ENCODE measurements at regions not wholly inside any gene's neighbourhood (a gene's known extent, or its start where the extent isn't known, plus 50 kb on each side); places are given as distances from the start of the nearest gene placed in this dataset.
"Not testable (repeated sequence)": the region's sequence is repeated elsewhere in the genome, so short reads cannot be mapped to it uniquely, and the experiment has no call there.

DNA sequence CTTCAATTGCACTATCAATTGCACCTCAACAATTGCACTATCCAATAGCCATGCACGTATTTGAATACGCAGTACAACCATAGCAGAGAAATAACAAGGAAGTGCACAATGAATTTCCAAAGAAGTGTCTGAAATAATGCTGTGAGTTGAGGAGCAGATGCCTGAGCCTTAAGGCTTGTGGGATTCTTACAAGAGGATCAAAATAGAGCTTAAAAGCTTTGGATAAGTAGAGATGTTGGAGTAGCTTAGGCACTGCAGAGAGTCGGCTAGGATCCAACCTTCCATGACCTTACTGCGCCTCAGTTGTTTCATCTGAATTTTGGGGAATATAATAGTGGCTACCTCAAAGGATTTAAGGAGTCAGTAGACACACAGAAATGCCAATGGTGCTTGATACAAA is 196.1 kb upstream of the FLRT2 start:
- DNase-seq = no peak

GRCh38 chr14:85334316-85334715 is 195.6 kb upstream of the FLRT2 start:
- no peak for DNase-seq

DNA sequence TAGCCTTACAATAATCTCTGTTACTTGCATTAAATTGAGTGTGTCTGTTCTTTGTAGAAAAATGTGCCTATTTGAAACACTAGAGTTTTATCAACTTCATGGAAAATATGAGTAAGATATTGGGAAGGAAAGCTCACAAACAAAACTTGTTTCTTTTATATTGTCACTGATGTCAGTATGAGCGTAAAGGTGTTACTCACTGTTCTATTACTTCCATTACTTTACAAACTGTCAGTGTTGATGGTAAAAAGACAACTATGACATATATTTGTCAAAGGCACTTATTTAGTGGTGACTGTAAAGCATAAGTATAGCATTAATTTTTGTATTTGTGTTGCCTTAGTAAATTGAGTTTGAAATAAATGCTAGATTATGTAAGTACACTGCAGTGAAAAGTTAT is 193.7 kb upstream of the FLRT2 start:
- no peak for DNase-seq

DNA sequence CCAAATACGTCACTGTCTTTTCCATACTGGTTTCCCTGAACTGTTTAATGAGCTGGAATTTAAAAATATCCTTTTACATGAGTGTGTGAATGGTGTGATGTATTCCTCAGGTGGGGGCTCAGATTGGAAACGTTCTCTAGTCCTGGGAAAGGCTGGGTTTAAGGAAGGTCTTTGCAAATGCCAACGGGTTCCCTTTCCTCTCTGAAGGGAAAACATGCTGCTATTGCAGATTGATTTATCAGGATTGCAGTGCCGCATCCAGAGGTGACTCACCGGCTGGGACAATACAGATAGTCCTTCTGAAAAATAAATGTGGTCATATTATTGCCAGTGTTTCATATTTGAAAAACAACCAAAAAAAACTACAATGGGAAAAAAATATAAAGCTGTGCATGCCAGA is 193.1 kb upstream of the FLRT2 start:
- no peak for DNase-seq

GRCh38 chr14:85338895-85339294 is 191.0 kb upstream of the FLRT2 start:
- DNase-seq = no peak

GRCh38 chr14:85342858-85343607 is 186.9 kb upstream of the FLRT2 start:
- DNase-seq = no peak

DNA sequence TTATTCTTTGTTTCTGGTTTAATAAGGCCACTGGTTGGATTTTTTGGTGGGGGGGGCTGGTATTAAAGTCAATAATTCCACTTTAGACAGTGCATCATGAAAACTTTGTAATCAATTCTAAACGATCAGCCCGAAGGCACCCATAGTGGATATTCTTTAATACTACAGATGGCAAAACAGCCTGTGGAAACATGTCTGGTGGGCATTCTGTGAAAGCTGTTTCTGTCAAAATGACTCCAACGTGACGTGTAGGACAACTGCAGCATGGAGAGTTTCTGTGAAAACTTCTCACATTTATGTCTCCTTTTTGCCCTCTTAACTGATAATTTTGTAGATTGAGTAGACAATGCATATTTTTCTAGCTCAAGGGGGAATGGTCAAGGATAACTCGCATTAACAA is 185.8 kb upstream of the FLRT2 start:
- no peak for DNase-seq

GRCh38 chr14:85344847-85345570 is 184.9 kb upstream of the FLRT2 start:
- no peak for DNase-seq

DNA sequence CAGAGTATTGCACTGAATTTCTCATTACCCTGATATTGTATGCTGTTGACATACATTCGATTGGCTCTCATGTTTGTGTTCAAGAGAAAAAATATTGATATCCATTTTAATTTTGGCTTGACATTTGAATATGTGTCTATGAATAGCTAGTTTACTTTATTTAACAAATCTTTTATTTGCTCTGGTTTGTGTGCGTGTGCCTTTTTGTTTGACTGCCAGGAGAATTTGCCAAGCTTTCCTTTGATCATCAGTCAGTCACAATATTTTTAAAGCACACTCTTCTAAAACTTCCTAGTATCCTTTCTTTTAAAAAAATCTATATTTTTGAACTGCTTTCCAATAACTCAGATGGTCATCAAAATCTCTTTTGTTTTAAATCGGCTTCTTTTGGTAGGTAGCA is 179.3 kb upstream of the FLRT2 start:
- DNase-seq = no peak

DNA sequence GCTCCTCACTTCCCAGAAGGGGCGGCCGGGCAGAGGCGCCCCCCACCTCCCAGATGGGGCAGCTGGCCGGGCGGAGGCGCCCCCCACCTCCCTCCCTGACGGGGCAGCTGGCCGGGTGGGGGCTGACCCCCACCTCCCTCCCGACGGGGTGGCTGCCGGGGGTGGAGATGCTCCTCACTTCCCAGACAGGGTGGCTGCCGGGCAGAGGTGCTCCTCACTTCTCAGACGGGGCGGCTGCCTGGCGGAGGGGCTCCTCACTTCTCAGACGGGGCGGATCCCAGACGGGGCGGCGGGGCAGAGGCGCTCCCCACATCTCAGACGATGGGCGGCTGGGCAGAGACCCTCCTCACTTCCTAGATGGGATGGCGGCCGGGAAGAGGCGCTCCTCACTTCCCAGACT is 177.4 kb upstream of the FLRT2 start:
- DNase-seq = not testable (repeated sequence)

GRCh38 chr14:85357120-85357519 is 172.8 kb upstream of the FLRT2 start:
- DNase-seq = no peak

DNA sequence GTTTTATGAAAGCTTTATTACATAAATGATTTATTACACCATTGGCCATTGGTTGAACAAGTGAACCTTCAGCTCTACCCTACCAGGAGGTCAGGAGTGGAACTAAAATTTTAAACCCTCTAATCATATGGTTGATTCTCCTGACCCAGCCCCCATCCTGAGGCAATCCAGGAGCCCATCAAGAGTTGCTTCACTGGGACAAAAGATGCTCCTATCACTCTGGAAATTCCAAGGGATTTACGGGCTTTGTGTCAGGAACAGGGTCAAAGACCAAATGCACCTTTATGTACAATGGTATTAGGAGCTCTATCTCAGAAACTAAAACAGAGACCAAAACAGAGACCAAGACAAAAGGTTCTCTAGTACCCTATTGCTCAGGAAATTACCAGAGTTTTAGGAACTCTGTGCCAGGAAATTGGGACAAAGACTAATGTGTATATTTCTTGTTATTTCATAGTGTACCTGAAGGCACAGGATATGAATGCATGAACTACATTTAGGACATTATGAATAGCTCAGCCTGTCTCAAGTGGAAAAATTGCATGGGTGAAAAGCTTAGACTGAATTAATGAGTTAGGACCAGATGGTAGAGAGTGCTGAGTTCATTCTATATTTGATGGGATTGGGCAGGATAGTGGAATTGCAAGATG is 171.7 kb upstream of the FLRT2 start:
- no peak for DNase-seq

GRCh38 chr14:85359505-85359904 is 170.4 kb upstream of the FLRT2 start:
- DNase-seq = no peak

DNA sequence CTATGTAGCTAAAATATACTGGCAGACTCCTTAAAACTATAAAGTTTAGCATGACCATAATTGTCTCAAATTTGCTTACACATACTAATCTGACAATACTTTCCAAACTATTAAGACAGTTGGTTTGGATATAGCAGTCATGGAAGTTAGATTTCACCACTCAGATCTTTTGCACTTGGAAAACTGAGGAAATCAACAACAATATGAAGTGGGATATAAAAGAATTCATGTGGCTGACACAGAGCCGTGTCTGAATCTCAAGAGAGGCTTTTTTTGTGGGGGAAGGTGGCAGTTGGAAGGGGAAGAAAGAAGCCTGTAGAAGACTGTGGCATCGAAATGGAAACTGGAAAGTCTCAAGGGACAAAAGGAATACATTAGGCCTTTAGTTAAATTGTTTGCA is 166.6 kb upstream of the FLRT2 start:
- DNase-seq = no peak

DNA sequence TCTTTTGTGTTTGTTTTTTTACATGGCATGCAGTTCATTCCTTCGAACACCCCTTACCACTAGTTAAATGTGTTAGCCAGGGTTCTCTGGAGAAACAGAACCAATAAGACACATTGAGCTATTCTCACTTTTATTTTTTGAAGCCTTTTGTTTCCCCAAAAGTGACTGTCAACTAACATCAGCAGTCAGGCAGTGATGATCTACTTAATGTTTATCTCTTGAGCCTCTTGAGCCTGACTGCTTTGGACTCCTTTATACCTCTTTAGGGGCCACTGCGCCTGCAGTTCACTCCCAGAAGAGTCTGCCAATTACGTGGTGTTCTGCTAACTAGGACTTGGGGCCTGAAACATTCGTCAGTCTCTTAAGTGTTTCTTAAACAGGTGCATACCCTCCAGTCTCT is 163.7 kb upstream of the FLRT2 start:
- no peak for DNase-seq

- no peak for DNase-seq
Observed at GRCh38 chr14:85380881-85381280, 149.1 kb upstream of the FLRT2 start.

DNA sequence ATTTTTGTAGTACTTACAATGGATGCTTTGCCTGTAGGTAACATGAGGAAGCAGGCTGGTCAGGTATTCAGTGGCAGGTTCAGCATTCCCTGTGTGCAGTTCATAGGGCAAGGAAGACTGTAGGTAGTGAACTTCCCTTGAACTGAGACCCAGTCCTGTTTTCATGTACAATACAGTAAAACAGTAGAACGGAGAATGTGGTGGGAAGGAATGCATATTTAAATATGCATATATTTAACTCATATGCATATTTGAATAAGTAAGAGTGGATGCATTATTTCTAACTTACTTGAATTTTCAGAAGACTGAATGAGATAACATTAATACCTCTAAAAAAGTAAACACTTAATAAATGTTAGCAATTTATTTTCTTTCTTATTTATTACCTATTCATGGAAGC is 147.6 kb upstream of the FLRT2 start:
- no peak for DNase-seq

DNA sequence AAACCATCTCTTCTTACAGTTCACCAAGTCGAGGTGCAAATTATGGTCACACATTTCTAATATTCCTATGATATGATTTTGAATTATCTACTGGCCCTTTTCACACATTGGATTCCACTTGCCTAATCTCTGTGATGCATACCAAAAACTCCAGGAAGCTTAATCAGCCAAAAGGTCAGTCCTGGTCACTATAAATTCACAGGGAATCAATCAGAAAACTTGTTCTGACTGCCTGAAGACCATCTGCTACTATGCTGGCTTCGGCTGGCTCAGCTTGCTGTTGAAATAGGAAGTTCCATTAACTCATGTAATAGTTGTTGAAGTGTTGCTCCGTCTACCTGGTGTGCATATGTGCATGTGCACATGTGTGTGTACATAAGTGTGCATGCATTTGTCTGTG is 142.8 kb upstream of the FLRT2 start:
- no peak for DNase-seq

- no peak for DNase-seq
Observed at GRCh38 chr14:85390236-85390635, 139.7 kb upstream of the FLRT2 start.

DNA sequence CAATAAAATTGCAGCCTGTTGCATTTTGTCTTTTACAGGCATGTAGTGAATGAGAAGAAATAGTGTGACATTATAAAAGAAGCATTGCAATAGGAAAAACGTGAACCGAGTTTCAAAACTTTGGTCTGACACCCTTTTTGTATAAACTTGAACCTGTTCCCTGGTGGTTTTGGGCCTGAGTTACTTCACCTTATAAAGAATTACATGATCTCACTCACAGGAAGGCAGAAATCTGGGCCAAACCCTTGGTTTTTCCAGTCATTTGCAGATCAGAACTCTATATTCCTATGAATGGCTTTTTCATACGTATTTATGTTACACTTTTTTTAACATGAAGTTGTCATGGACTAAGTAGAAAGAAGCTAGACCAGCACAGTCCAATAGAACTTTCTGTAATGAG is 138.5 kb upstream of the FLRT2 start:
- DNase-seq = no peak

- DNase-seq = no peak
Observed at GRCh38 chr14:85391892-85392291, 138.1 kb upstream of the FLRT2 start.

- no peak for DNase-seq
Observed at GRCh38 chr14:85399186-85399585, 130.8 kb upstream of the FLRT2 start.

- DNase-seq = no peak
Observed at GRCh38 chr14:85400678-85401077, 129.3 kb upstream of the FLRT2 start.

DNA sequence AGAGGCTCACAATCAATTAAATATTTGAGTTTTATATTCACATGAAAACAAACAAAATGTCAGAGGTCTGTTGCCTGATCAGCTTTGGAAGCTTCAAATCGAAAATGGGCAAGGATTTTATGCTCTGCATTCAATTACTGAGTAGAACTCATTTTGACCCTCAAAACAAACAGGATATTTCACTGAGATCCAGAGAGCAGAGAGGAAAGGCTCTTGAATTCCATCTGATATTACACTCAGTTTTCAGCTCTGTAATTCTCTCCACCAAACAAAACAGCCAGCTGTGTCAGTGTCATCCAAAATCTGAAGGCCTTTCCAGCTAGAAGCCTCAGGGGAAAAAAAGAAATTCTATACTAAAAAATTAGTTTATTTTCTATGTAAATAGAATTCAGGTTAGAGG is 128.6 kb upstream of the FLRT2 start:
- DNase-seq = no peak

Measured in NCI-H2107 (cell line).